PFSK-1 (cell line): ENCODE measurements at regions not wholly inside any gene's neighbourhood (a gene's known extent, or its start where the extent isn't known, plus 50 kb on each side); places are given as distances from the start of the nearest gene placed in this dataset.

Source experiments
- FOXP2 ChIP-seq: optimal IDR thresholded peaks from 2 replicates; pipeline ENCODE3; 2011; ENCODE audit warnings: borderline replicate concordance, control low read depth, inconsistent platforms; ENCODE audit not compliant: insufficient read depth; ENCODE audit errors: extremely low read length, extremely low read depth
- POLR2AphosphoS5 ChIP-seq: IDR thresholded peaks from 2 replicates; pipeline ENCODE4 v1.6.1; 2012; ENCODE audit warnings: low read depth, mild to moderate bottlenecking, control low read depth, low read length, moderate library complexity
- REST ChIP-seq, 2 experiments: IDR thresholded peaks; 2 replicates each; pipeline versions ENCODE4 v1.6.1 to v1.8.0; 2011 to 2012; ENCODE audit warnings: low read depth in 2 of 2, low read length in 2 of 2, control low read depth in 1 of 2, inconsistent platforms in 1 of 2, mild to moderate bottlenecking in 1 of 2, moderate library complexity in 1 of 2; ENCODE audit not compliant: insufficient read depth in 1 of 2
- SIN3A ChIP-seq: IDR thresholded peaks from 2 replicates; pipeline ENCODE4 v1.6.1; 2012; ENCODE audit warnings: mild to moderate bottlenecking, low read length, moderate library complexity, borderline replicate concordance; ENCODE audit not compliant: insufficient read depth
- TAF1 ChIP-seq: IDR thresholded peaks from 2 replicates; pipeline ENCODE4 v1.6.1; 2012; ENCODE audit warnings: low read length, control low read depth, borderline replicate concordance; ENCODE audit not compliant: insufficient read depth

GRCh38 chr2:221216636-221217035 is 355.5 kb downstream of the EPHA4 start:
- no peak for TF ChIP-seq TAF1
- no peak for TF ChIP-seq SIN3A
- TF ChIP-seq POLR2AphosphoS5, result no peak
- no peak for TF ChIP-seq REST (IDR thresholded peaks at IDR 0.05; ENCODE audit: insufficient read depth in 1 of 2, low read depth in 2 of 2, low read length in 2 of 2)
- no peak for TF ChIP-seq FOXP2
